ENCODE measurements at regions not wholly inside any gene's neighbourhood (a gene's known extent, or its start where the extent isn't known, plus 50 kb on each side); places are given as distances from the start of the nearest gene placed in this dataset.
"Not testable (repeated sequence)": the region's sequence is repeated elsewhere in the genome, so short reads cannot be mapped to it uniquely, and the experiment has no call there.

GRCh38 chr7:109687269-109687668 is 1117.6 kb downstream of the DNAJB9 start:
- H3K9me3 ChIP-seq (replicated peaks); H3K4me1 ChIP-seq (replicated peaks); H3K27me3 ChIP-seq (replicated peaks); H3K27ac ChIP-seq; H3K36me3 ChIP-seq; H3K4me3 ChIP-seq; DNase-seq (ENCODE audit: low read depth in 1 of 2, low spot score in 2 of 2): not testable (repeated sequence)

DNA sequence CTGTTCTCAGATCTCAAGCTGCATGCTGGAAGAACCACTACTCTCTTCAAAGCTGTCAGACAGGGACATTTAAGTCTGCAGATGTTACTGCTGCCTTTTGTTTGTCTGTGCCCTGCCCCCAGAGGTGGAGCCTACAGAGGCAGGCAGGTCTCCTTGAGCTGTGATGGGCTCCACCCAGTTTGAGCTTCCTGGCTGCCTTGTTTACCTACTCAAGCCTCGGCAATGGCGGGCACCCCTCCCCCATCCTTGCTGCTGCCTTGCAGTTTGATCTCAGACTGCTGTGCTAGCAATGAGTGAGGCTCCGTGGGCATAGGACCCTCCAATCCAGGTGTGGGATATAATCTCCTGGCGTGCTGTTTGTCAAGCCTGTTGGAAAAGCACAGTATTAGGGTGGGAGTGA is 1122.9 kb downstream of the DNAJB9 start:
- H3K36me3 ChIP-seq; DNase-seq (ENCODE audit: low read depth in 1 of 2, low spot score in 2 of 2); H3K27me3 ChIP-seq (replicated peaks); H3K4me3 ChIP-seq; H3K9me3 ChIP-seq (replicated peaks); H3K27ac ChIP-seq; H3K4me1 ChIP-seq (replicated peaks): not testable (repeated sequence)

GRCh38 chr7:109694149-109695071 is 1124.7 kb downstream of the DNAJB9 start:
- Histone ChIP-seq H3K27ac (no peak overlapping the region), H3K27me3 (replicated peaks) (no peaks in the 10 kb centered on the region)

GRCh38 chr7:109695419-109695818 is 1125.7 kb downstream of the DNAJB9 start:
- H3K9me3 ChIP-seq (replicated peaks) = no peaks in the 10 kb centered on the region; the same call in 1 of the 2 replicates
- H3K36me3 ChIP-seq = no peaks in the 10 kb centered on the region
- H3K27me3 ChIP-seq (replicated peaks) = no peaks in the 10 kb centered on the region
- no peak overlapping the region for H3K27ac ChIP-seq
- no peak for DNase-seq (ENCODE audit: low read depth in 1 of 2, low spot score in 2 of 2)
- H3K4me3 ChIP-seq = no peak overlapping the region
- H3K4me1 ChIP-seq (replicated peaks) = no peaks in the 10 kb centered on the region

More at GRCh38 chr7:109694149-109695071, 1124.7 kb downstream of the DNAJB9 start:
- Histone ChIP-seq H3K4me3 (no peak overlapping the region), H3K36me3 (no peaks in the 10 kb centered on the region), H3K4me1 (replicated peaks) (no peaks in the 10 kb centered on the region), H3K9me3 (replicated peaks) (no peaks in the 10 kb centered on the region; the same call in 1 of the 2 replicates)
- DNase-seq (ENCODE audit: low read depth in 1 of 2, low spot score in 2 of 2) = no peak

DNA sequence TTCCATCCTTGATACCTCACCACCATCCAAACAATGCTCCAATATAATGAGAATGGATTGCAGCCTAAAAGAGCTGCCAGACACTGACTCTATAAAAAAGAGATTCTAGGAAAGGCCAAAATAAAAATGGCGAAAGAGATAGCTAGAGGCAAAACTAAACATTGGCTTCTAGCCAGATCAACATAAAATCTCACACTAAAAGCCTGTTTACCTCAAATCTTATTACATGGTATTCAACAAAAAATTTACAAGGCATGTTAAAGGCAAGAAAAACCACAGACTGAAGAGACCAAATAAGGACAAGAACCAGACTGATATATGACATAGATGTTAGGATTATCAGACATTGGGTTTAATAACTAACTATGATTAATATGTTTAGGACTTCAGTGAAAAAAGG is 1127.0 kb downstream of the DNAJB9 start:
- no peaks in the 10 kb centered on the region; the same call in 1 of the 2 replicates for H3K9me3 ChIP-seq (replicated peaks)
- H3K4me3 ChIP-seq = no peak overlapping the region
- H3K36me3 ChIP-seq = no peaks in the 10 kb centered on the region
- no peaks in the 10 kb centered on the region for H3K27me3 ChIP-seq (replicated peaks)
- no peaks in the 10 kb centered on the region for H3K4me1 ChIP-seq (replicated peaks)
- no peak for DNase-seq (ENCODE audit: low read depth in 1 of 2, low spot score in 2 of 2)
- H3K27ac ChIP-seq = no peak overlapping the region

DNA sequence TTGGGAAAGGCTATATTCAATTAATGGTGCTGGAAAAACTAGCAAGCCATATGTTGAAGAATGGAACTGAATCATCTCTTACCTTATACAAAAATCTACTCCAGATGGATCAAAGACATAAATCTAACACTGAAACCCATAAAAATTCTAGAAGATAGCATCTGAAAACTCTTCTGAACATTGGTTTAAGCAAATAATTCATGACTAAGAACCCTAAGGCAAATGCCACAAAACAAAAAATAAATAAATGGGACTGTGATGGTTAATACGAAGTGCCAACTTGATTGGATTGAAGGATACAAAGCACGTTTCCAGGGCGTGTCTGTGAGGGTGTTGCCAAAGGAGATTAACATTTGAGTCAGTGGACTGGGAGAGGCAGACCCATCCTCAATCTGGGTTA is 1130.0 kb downstream of the DNAJB9 start:
- H3K4me3 ChIP-seq = no peak overlapping the region
- DNase-seq (ENCODE audit: low read depth in 1 of 2, low spot score in 2 of 2) = no peak
- no peaks in the 10 kb centered on the region for H3K36me3 ChIP-seq
- H3K4me1 ChIP-seq (replicated peaks) = no peaks in the 10 kb centered on the region
- no peaks in the 10 kb centered on the region for H3K27me3 ChIP-seq (replicated peaks)
- H3K27ac ChIP-seq = no peak overlapping the region
- H3K9me3 ChIP-seq (replicated peaks) = no peaks in the 10 kb centered on the region; the same call in 1 of the 2 replicates

DNA sequence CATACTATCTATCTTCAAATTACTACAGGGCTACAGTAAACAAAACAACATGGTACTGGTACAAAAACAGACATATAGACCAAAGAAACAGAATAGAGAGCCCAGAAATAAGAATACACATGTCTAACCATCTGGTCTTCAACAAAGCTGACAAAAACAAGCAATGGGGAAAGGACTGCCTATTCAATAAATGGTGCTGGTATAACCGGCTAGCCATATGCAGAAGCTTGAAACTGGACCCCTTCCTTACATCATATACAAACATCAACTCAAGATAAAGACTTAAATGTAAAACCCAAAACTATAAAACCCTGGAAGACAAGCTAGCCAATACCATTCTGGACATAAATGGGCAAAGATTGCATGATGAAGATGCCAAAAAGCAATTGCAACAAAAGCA is 1143.7 kb downstream of the DNAJB9 start:
- DNase-seq (ENCODE audit: low read depth in 1 of 2, low spot score in 2 of 2) = no peak
- no peak overlapping the region for H3K27ac ChIP-seq

GRCh38 chr7:109719359-109719758 is 1149.7 kb downstream of the DNAJB9 start:
- not testable (repeated sequence) for H3K27me3 ChIP-seq (replicated peaks); DNase-seq (ENCODE audit: low read depth in 1 of 2, low spot score in 2 of 2); H3K27ac ChIP-seq; H3K36me3 ChIP-seq; H3K4me1 ChIP-seq (replicated peaks); H3K9me3 ChIP-seq (replicated peaks); H3K4me3 ChIP-seq

More for the DNA sequence above, 1143.7 kb downstream of the DNAJB9 start:
- Histone ChIP-seq H3K4me3 (no peak overlapping the region), H3K27me3 (replicated peaks) (no peaks in the 10 kb centered on the region), H3K36me3 (no peaks in the 10 kb centered on the region), H3K4me1 (replicated peaks) (no peaks in the 10 kb centered on the region), H3K9me3 (replicated peaks) (no peaks in the 10 kb centered on the region)

DNA sequence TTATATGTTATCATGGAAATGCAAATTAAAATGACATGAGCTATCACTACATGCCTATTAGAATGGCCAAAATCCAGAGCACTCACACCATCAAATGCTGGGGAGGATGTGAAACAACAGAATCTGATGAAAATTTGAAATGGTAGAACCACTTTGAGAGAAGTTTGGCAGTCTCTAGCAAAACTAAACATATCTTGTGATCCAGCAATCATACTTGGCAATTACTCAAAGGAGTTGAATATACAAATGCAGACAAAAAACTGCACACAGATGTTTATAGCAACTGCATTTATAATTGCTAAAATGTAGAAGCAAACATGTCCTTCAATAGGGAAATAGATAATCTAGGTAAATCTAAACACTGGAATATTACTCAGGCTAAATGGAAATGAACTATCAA is 1164.9 kb downstream of the DNAJB9 start:
- H3K4me1 ChIP-seq (replicated peaks) = no peaks in the 10 kb centered on the region
- no peaks in the 10 kb centered on the region for H3K27me3 ChIP-seq (replicated peaks)
- H3K9me3 ChIP-seq (replicated peaks) = no peaks in the 10 kb centered on the region; the same call in 1 of the 2 replicates
- no peaks in the 10 kb centered on the region for H3K36me3 ChIP-seq
- no peak for DNase-seq (ENCODE audit: low read depth in 1 of 2, low spot score in 2 of 2)
- no peak overlapping the region for H3K4me3 ChIP-seq
- no peak overlapping the region for H3K27ac ChIP-seq

DNA sequence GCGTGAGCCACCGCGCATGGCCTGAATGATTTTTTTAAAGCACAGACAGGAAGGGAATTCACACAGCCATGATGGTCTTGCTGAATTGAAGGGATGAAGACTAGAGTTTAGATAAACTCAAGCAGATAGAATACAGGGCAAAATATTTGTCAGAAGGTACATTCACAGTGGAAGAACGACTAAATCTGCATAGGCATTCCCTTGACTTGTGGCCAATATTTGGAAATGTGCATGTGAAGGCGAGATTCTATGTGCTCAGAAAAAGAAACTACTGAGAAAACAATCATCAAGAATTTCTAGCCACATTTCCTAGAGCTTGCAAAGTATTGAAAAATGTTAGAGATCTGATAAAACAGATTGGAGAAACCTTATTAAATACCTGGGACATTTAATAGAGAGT is 1166.2 kb downstream of the DNAJB9 start:
- no peaks in the 10 kb centered on the region for H3K36me3 ChIP-seq
- no peak overlapping the region for H3K4me3 ChIP-seq
- no peaks in the 10 kb centered on the region for H3K4me1 ChIP-seq (replicated peaks)
- no peaks in the 10 kb centered on the region for H3K9me3 ChIP-seq (replicated peaks)
- no peak for DNase-seq (ENCODE audit: low read depth in 1 of 2, low spot score in 2 of 2)
- H3K27me3 ChIP-seq (replicated peaks) = no peaks in the 10 kb centered on the region
- no peak overlapping the region for H3K27ac ChIP-seq

DNA sequence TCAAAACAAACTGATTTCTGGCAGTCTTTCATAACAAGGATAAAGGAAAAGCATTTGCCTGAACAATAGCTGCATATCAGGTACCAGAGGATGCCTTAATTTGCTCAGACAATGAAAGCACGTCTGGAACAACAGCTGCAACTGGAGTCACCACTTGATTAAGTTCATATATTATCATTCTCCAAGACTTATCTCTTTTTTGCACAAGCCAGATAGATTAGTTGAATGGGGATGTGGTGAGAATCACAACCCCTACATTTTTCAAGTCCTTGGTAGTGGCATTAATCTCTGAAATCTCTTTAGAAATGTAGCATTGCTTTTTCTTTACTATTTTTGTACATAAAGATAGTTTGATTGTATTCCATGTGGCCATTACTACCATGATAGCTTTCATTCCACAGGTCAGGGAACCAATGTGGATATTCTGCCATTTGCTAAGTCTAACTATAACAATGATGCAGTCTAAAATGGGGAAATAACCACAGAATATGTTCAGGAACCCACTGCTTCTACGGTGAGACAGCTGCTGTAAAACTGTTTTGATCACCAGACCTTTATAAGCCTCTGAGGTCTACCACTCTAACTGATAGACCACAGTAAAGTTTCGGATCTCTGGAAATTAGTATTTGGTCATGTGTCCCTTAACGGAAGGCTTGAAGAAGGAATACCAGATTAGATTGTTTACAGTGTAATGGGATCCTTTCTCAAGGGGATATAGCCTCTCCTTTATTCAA is 1176.2 kb downstream of the DNAJB9 start:
- H3K9me3 ChIP-seq (replicated peaks) = no peaks in the 10 kb centered on the region

GRCh38 chr7:109751241-109751640 is 1181.6 kb downstream of the DNAJB9 start:
- no peak for DNase-seq (ENCODE audit: low read depth in 1 of 2, low spot score in 2 of 2)
- H3K4me1 ChIP-seq (replicated peaks) = no peaks in the 10 kb centered on the region
- no peaks in the 10 kb centered on the region for H3K36me3 ChIP-seq

More for the DNA sequence above, 1176.2 kb downstream of the DNAJB9 start:
- no peaks in the 10 kb centered on the region for H3K36me3 ChIP-seq
- DNase-seq (ENCODE audit: low read depth in 1 of 2, low spot score in 2 of 2) = no peak
- no peak overlapping the region for H3K27ac ChIP-seq
- H3K4me3 ChIP-seq = no peak overlapping the region
- H3K27me3 ChIP-seq (replicated peaks) = no peaks in the 10 kb centered on the region
- no peaks in the 10 kb centered on the region for H3K4me1 ChIP-seq (replicated peaks)

GRCh38 chr7:109752068-109752467 is 1182.4 kb downstream of the DNAJB9 start:
- no peak overlapping the region for H3K4me3 ChIP-seq
- no peaks in the 10 kb centered on the region for H3K36me3 ChIP-seq
- H3K27me3 ChIP-seq (replicated peaks) = no peaks in the 10 kb centered on the region
- H3K27ac ChIP-seq = no peak overlapping the region
- no peaks in the 10 kb centered on the region for H3K4me1 ChIP-seq (replicated peaks)
- no peak for DNase-seq (ENCODE audit: low read depth in 1 of 2, low spot score in 2 of 2)
- H3K9me3 ChIP-seq (replicated peaks) = 0 out of 2 replicates have a peak, but pooled peaks cover 2% of the 10 kb centered on the region

More at GRCh38 chr7:109751241-109751640, 1181.6 kb downstream of the DNAJB9 start:
- H3K27me3 ChIP-seq (replicated peaks) = no peaks in the 10 kb centered on the region
- no peak overlapping the region for H3K4me3 ChIP-seq
- no peaks in the 10 kb centered on the region for H3K9me3 ChIP-seq (replicated peaks)
- no peak overlapping the region for H3K27ac ChIP-seq

- Histone ChIP-seq H3K4me3 (no peak overlapping the region), H3K4me1 (replicated peaks) (no peaks in the 10 kb centered on the region), H3K36me3 (no peaks in the 10 kb centered on the region), H3K9me3 (replicated peaks) (0 out of 2 replicates have a peak, but pooled peaks cover 2% of the 10 kb centered on the region), H3K27me3 (replicated peaks) (no peaks in the 10 kb centered on the region), H3K27ac (no peak overlapping the region)
- DNase-seq (ENCODE audit: low read depth in 1 of 2, low spot score in 2 of 2) = no peak
Measured at GRCh38 chr7:109757713-109758112, 1188.0 kb downstream of the DNAJB9 start.
